SU-DHL-6 (cell line): ENCODE measurements at regions not wholly inside any gene's neighbourhood (a gene's known extent, or its start where the extent isn't known, plus 50 kb on each side); places are given as distances from the start of the nearest gene placed in this dataset.

Experiments
- EZH2phosphoT487 ChIP-seq: fragments of 200-600 bp; sonication (generic), shearing (Covaris generic); conservative IDR thresholded peaks from 2 replicates; pipeline ENCODE4 v1.6.1; 2018; ENCODE audit warnings: mild to moderate bottlenecking, antibody characterized with exemption, low read length, moderate library complexity, mixed read lengths
- TF ChIP-seq, protein P1 (sequence below): fragments of 200-600 bp; sonication (generic); IDR thresholded peaks from one replicate; pipeline ENCODE4 v1.5.1; 2017; ENCODE audit warnings: antibody characterized with exemption, mild to moderate bottlenecking, low read length, moderate library complexity; ENCODE audit not compliant: insufficient read depth, poor library complexity, severe bottlenecking

GRCh38 chr18:10374195-10374594 lies 80.2 kb upstream of the APCDD1 start:
- TF ChIP-seq, protein P1, sequence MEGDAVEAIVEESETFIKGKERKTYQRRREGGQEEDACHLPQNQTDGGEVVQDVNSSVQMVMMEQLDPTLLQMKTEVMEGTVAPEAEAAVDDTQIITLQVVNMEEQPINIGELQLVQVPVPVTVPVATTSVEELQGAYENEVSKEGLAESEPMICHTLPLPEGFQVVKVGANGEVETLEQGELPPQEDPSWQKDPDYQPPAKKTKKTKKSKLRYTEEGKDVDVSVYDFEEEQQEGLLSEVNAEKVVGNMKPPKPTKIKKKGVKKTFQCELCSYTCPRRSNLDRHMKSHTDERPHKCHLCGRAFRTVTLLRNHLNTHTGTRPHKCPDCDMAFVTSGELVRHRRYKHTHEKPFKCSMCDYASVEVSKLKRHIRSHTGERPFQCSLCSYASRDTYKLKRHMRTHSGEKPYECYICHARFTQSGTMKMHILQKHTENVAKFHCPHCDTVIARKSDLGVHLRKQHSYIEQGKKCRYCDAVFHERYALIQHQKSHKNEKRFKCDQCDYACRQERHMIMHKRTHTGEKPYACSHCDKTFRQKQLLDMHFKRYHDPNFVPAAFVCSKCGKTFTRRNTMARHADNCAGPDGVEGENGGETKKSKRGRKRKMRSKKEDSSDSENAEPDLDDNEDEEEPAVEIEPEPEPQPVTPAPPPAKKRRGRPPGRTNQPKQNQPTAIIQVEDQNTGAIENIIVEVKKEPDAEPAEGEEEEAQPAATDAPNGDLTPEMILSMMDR: no peak
- no peak for TF ChIP-seq EZH2phosphoT487
